Right lobe of liver (tissue), 4 donors: ENCODE measurements at regions not wholly inside any gene's neighbourhood (a gene's known extent, or its start where the extent isn't known, plus 50 kb on each side); places are given as distances from the start of the nearest gene placed in this dataset.

ENCODE experiments used
- CTCF ChIP-seq, 4 donors: fragments of 200-600 bp in 3 of 4; fragments of 450-650 bp in 1 of 4; IDR thresholded peaks; one replicate each; pipeline versions ENCODE4 v1.5.1 to v1.8.0; 2016 to 2022; ENCODE audit warnings: antibody characterized with exemption in 4 of 4, mild to moderate bottlenecking in 2 of 4
- POLR2A ChIP-seq: fragments of 450-650 bp; IDR thresholded peaks from one replicate; pipeline ENCODE4 v1.6.1; 2017; ENCODE audit warnings: antibody characterized with exemption, mild to moderate bottlenecking
- donor health status: DM: no; HTN: no; CAD: no.
- donor health status: DM: no; HTN: no; CAD: no.
- donor health status: DM: no; HTN: yes; CAD: no.

GRCh38 chr12:76241371-76241770 is 106.8 kb downstream of the BBS10 start:
- TF ChIP-seq CTCF (IDR thresholded peaks at IDR 0.05) (no peak), POLR2A (no peak)
